H9 (cell line): ENCODE measurements at regions not wholly inside any gene's neighbourhood (a gene's known extent, or its start where the extent isn't known, plus 50 kb on each side); places are given as distances from the start of the nearest gene placed in this dataset.

Experiments used
- DNase-seq: peaks from one replicate; pipeline ENCODE4 v3.0.0-alpha.2; 2017
- H2AFZ ChIP-seq: one replicate; pipeline ENCODE4 v1.6.1; 2013; ENCODE audit warnings: mild to moderate bottlenecking, low read length, control low read depth, moderate library complexity
- H2AK5ac ChIP-seq: 2 replicates; pipeline ENCODE4 v1.6.1; 2013; ENCODE audit warnings: low read length, control low read depth, mixed read lengths; ENCODE audit not compliant: insufficient read length
- H2BK120ac ChIP-seq: one replicate; pipeline ENCODE4 v1.6.1; 2013; ENCODE audit warnings: low read depth, mild to moderate bottlenecking, low read length, control low read depth, inconsistent platforms; ENCODE audit not compliant: poor library complexity, severe bottlenecking
- H2BK12ac ChIP-seq: 2 replicates; pipeline ENCODE4 v1.6.1; 2013; ENCODE audit warnings: low read length, control low read depth, mixed read lengths, low read depth; ENCODE audit not compliant: insufficient read length
- H2BK15ac ChIP-seq: 2 replicates; pipeline ENCODE4 v1.6.1; 2013; ENCODE audit warnings: low read depth, low read length, control low read depth
- H2BK20ac ChIP-seq: one replicate; pipeline ENCODE4 v1.6.1; 2013; ENCODE audit warnings: low read depth, mild to moderate bottlenecking, low read length, control low read depth, inconsistent platforms; ENCODE audit not compliant: poor library complexity, severe bottlenecking
- H2BK5ac ChIP-seq: 2 replicates; pipeline ENCODE4 v1.6.1; 2013; ENCODE audit warnings: low read length, control low read depth, mixed read lengths; ENCODE audit not compliant: insufficient read length
- H3K14ac ChIP-seq: 2 replicates; pipeline ENCODE4 v1.6.1; 2013; ENCODE audit warnings: low read length, control low read depth; ENCODE audit not compliant: insufficient read depth
- H3K18ac ChIP-seq: 2 replicates; pipeline ENCODE4 v1.6.1; 2013; ENCODE audit warnings: low read depth, mild to moderate bottlenecking, mixed read lengths, low read length, control low read depth; ENCODE audit not compliant: insufficient read length
- H3K23ac ChIP-seq: 2 replicates; pipeline ENCODE4 v1.6.1; 2013; ENCODE audit warnings: low read length, control low read depth, mixed read lengths, low read depth; ENCODE audit not compliant: insufficient read length
- H3K23me2 ChIP-seq: 2 replicates; pipeline ENCODE4 v1.6.1; 2013; ENCODE audit warnings: low read depth, mild to moderate bottlenecking, mixed read lengths, low read length, control low read depth; ENCODE audit not compliant: insufficient read length, poor library complexity, severe bottlenecking
- H3K27ac ChIP-seq: 2 replicates; pipeline ENCODE4 v1.5.1; 2013; ENCODE audit warnings: low read length, control low read depth, mixed read lengths, low read depth; ENCODE audit not compliant: insufficient read length
- H3K27me3 ChIP-seq: 2 replicates; pipeline ENCODE4 v1.6.1; 2013; ENCODE audit warnings: low read length, control low read depth, inconsistent platforms; ENCODE audit not compliant: insufficient read depth
- H3K4ac ChIP-seq: 2 replicates; pipeline ENCODE4 v1.6.1; 2013; ENCODE audit warnings: low read depth, mild to moderate bottlenecking, control low read depth, inconsistent platforms, low read length, moderate library complexity
- H3K4me1 ChIP-seq: 2 replicates; pipeline ENCODE4 v1.6.1; 2013; ENCODE audit warnings: low read length, control low read depth, inconsistent platforms; ENCODE audit not compliant: insufficient read depth
- H3K4me2 ChIP-seq: 2 replicates; pipeline ENCODE4 v1.6.1; 2013; ENCODE audit warnings: low read length, control low read depth, mixed read lengths; ENCODE audit not compliant: insufficient read length, insufficient read depth
- H3K56ac ChIP-seq: 2 replicates; pipeline ENCODE4 v1.6.1; 2013; ENCODE audit warnings: low read depth, mild to moderate bottlenecking, mixed read lengths, low read length, control low read depth; ENCODE audit not compliant: insufficient read length
- H3K79me1 ChIP-seq: 2 replicates; pipeline ENCODE4 v1.6.1; 2013; ENCODE audit warnings: low read depth, mild to moderate bottlenecking, moderate library complexity, low read length, control low read depth, inconsistent platforms; ENCODE audit not compliant: insufficient read depth, poor library complexity, severe bottlenecking
- H3K79me2 ChIP-seq: 2 replicates; pipeline ENCODE4 v1.6.1; 2013; ENCODE audit warnings: low read length, control low read depth, inconsistent platforms; ENCODE audit not compliant: insufficient read depth
- H3K9ac ChIP-seq: 2 replicates; pipeline ENCODE4 v1.6.1; 2013; ENCODE audit warnings: low read length, control low read depth, mixed read lengths; ENCODE audit not compliant: insufficient read length; ENCODE audit errors: extremely low read depth
- H3K9me3 ChIP-seq: one replicate; pipeline ENCODE4 v1.6.1; 2013; ENCODE audit warnings: low read depth, low read length, inconsistent platforms; ENCODE audit not compliant: control insufficient read depth
- H3T11ph ChIP-seq: one replicate; pipeline ENCODE4 v1.6.1; 2013; ENCODE audit warnings: mild to moderate bottlenecking, low read length, control low read depth, inconsistent platforms
- H4K20me1 ChIP-seq: one replicate; pipeline ENCODE4 v1.6.1; 2013; ENCODE audit not compliant: control insufficient read depth, insufficient read length, insufficient read depth
- H4K5ac ChIP-seq: 2 replicates; pipeline ENCODE4 v1.6.1; 2013; ENCODE audit warnings: low read depth, mild to moderate bottlenecking, mixed read lengths, low read length, control low read depth; ENCODE audit not compliant: insufficient read length
- H4K8ac ChIP-seq: replicated peaks from 2 replicates; pipeline ENCODE4 v1.6.1; 2013; ENCODE audit warnings: low read length, control low read depth, mixed read lengths, low read depth; ENCODE audit not compliant: insufficient read length
- H4K91ac ChIP-seq: 2 replicates; pipeline ENCODE4 v1.6.1; 2013; ENCODE audit warnings: low read depth, mild to moderate bottlenecking, moderate library complexity, mixed read lengths, low read length, control low read depth; ENCODE audit not compliant: insufficient read length
- H3K27ac Mint-ChIP-seq, 3 experiments: 2 replicates in 2 of 3; 3 replicates in 1 of 3; pipeline ENCODE4 v1.8.0; 2020 to 2021; ENCODE audit warnings: mixed read lengths in 3 of 3, mild to moderate bottlenecking in 1 of 3, moderate library complexity in 1 of 3
- H3K27me3 Mint-ChIP-seq: 2 replicates; pipeline ENCODE4 v1.8.0; 2021; ENCODE audit warnings: low read depth, mild to moderate bottlenecking, moderate library complexity, mixed read lengths
- H3K36me3 Mint-ChIP-seq, 3 experiments: 2 replicates in 2 of 3; 3 replicates in 1 of 3; pipeline ENCODE4 v1.8.0; 2020 to 2021; ENCODE audit warnings: low read depth in 3 of 3, mixed read lengths in 3 of 3; ENCODE audit not compliant: insufficient read depth in 1 of 3
- H3K4me1 Mint-ChIP-seq, 2 experiments: 2 replicates each; pipeline ENCODE4 v1.8.0; 2020; ENCODE audit warnings: mixed read lengths in 2 of 2
- H3K4me3 Mint-ChIP-seq, 2 experiments: 2 replicates in 1 of 2; 3 replicates in 1 of 2; pipeline ENCODE4 v1.8.0; 2020 to 2021; ENCODE audit warnings: mild to moderate bottlenecking in 2 of 2, mixed read lengths in 2 of 2, moderate library complexity in 1 of 2
- H3K9me3 Mint-ChIP-seq, 2 experiments: 2 replicates in 1 of 2; 3 replicates in 1 of 2; pipeline ENCODE4 v1.8.0; 2020; ENCODE audit warnings: mild to moderate bottlenecking in 2 of 2, mixed read lengths in 2 of 2, moderate library complexity in 1 of 2
- CTCF ChIP-seq: fragments of 200-600 bp; sonication (generic); conservative IDR thresholded peaks from 3 replicates; pipeline ENCODE4 v1.8.0; 2021; ENCODE audit warnings: antibody characterized with exemption, mild to moderate bottlenecking
- WGBS: extraction: QIAGEN DNeasy Blood & Tissue Kit; methylation state at CpG from one replicate; pipeline ENCODE4 v1.1.7; 2013; ENCODE audit warnings: missing lambda C conversion rate, low lambda C conversion rate, mixed read lengths; ENCODE audit not compliant: insufficient read length; ENCODE audit errors: extremely low coverage; 5-methylcytosine and 5-hydroxymethylcytosine counted together

GRCh38 chr18:1103537-1103936 is 198.9 kb downstream of the ADCYAP1 start:
- H2BK120ac ChIP-seq = no peak overlapping the region
- no peak overlapping the region for H2BK5ac ChIP-seq
- peaks cover 0 to 7% of the 10 kb centered on the region in 2 experiments; a peak in 1 of 5 replicates for H3K9me3 Mint-ChIP-seq
- no peaks in the 10 kb centered on the region for H3K27me3 Mint-ChIP-seq
- no peak overlapping the region for H3T11ph ChIP-seq
- H4K8ac ChIP-seq = no peak overlapping the region
- WGBS = no CpG with 5 or more reads among the region's 2 CpGs
- no peak overlapping the region for H2BK20ac ChIP-seq
- no peaks in the 10 kb centered on the region for H3K79me1 ChIP-seq
- H4K91ac ChIP-seq = no peak overlapping the region
- no peak for DNase-seq
- peak overlapping the region in 1 of 3 experiments; percentile 44; a peak in 2 of 7 replicates for H3K27ac Mint-ChIP-seq
- no peak overlapping the region for H2BK12ac ChIP-seq
- no peaks in the 10 kb centered on the region for H3K27me3 ChIP-seq
- no peak overlapping the region for H3K4ac ChIP-seq
- TF ChIP-seq CTCF = no peak
- H3K4me2 ChIP-seq = no peak overlapping the region
- no peak overlapping the region for H2BK15ac ChIP-seq
- no peaks in the 10 kb centered on the region for H3K23me2 ChIP-seq
- H3K27ac ChIP-seq = no peak overlapping the region
- H2AK5ac ChIP-seq = no peak overlapping the region
- no peaks in the 10 kb centered on the region for H3K79me2 ChIP-seq
- peaks cover 0 to 8% (median 0%) of the 10 kb centered on the region in 3 experiments; a peak in 3 of 7 replicates for H3K36me3 Mint-ChIP-seq
- H3K4me1 Mint-ChIP-seq = peaks cover 13% of the 10 kb centered on the region in 2 experiments
- no peak overlapping the region for H3K4me3 Mint-ChIP-seq
- H3K56ac ChIP-seq = no peak overlapping the region
- H2AFZ ChIP-seq = no peak overlapping the region
- H3K9ac ChIP-seq = no peak overlapping the region
- no peak overlapping the region for H3K14ac ChIP-seq
- no peak overlapping the region for H3K23ac ChIP-seq
- H4K20me1 ChIP-seq = no peaks in the 10 kb centered on the region
- H3K4me1 ChIP-seq = no peaks in the 10 kb centered on the region
- no peaks in the 10 kb centered on the region for H3K9me3 ChIP-seq
- no peak overlapping the region for H3K18ac ChIP-seq
- no peak overlapping the region for H4K5ac ChIP-seq
